Hippocampal formation (tissue), 2 donors: ENCODE measurements at regions not wholly inside any gene's neighbourhood (a gene's known extent, or its start where the extent isn't known, plus 50 kb on each side); places are given as distances from the start of the nearest gene placed in this dataset.

Experiments
- DNase-seq, 2 donors: peaks; one replicate each; lab custom pipeline; 2025; lab: John Stamatoyannopoulos, UW

- no peak for DNase-seq
Observed at GRCh38 chr13:58190577-58190976, 559.0 kb downstream of the PCDH17 start.

- no peak for DNase-seq
Observed at GRCh38 chr13:58191754-58192153, 560.2 kb downstream of the PCDH17 start.

DNA sequence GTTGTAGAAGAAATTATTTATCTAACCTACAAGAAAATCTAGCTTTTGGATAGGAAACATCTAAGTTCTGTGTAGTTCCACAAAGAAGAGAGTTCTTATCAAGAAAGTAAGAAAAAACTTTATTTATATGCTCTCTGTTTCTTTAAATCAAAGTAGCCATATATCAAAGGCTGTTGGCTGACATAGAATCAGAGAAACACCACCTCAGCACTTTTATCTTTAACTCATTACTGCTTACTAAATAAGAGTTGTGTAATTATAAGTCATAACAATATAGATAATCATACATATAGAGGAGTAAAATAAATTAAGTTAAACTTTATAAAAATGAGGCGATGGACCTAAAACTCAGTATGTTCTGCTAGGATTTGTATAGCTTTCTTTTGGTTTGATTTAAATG, 570.6 kb downstream of the PCDH17 start:
- DNase-seq, result no peak

DNA sequence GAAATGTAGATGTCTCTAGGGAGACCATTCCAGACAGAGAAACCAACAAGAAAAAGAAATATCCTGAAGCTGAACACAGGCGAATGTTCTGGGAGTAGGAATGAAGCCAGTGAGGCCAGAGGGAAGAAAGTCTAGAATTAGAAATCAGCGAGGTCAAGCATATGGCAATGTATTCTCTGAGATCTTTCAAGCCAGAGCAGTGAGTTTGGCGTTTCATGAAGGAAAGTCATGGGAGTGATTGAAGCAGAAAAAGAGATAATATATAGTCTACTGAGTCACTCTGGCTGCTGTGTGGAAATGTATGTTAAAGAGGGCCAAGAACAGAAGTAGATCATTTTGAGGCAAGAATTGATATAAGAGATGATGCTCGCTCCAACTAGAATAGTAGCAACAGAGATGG, 576.0 kb downstream of the PCDH17 start:
- DNase-seq, result no peak

DNA sequence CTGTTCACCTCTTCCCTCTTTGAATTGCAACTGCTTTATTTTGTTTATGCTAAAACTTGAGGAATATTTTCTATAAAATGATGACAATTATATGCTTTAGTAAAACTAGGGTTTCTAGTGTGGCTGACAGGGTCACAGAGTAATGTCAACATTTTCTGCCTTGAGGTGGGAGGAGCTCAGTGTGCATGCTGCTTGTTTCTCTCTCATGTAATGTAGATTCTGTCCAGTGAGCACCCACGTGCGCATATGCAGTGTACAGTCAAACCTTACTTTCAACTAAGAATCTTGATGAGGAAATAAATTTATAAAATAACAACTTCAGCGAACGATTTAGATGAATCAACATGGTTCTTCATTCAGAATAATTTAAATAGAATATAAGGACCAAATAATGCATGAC, 603.9 kb downstream of the PCDH17 start:
- DNase-seq, result no peak

DNA sequence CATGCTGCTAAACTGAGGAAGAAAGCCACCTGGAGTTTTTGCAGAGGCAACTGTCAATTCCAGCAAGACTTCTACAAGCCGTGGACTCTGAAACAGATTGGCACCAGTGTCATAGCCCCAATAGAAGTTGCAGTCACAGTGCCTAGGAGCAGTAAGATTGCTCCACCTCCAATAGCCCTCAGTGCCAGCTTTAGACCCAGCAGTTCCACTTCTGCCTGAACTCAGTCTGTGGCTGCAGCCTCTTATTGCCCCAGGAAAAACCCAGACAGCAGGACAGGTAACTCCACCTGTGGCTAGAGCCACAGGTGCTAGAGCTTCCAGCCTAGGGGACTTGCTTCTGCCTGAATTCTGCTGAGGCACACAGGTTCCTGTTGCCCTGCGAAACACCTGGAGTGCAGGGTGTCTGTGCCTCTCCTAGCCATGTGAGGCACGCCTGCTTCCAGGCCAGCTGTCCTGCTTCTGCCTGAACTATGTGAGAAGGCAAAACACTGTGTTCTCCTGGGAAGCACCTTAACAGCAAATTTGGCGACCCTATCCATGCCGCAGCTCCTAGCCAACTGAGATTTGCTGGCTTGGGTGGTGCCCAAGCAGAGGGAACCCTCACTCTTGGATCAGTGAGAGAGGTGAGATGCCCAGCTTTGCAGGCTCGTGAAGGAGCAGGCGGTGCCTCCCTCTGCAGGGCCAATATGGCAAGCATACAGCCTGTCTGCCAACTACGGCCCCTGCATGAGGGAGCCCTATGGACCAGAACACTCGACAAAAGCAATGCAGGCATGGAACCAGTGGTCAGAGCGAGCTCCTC, 607.6 kb downstream of the PCDH17 start:
- DNase-seq, result no peak

- DNase-seq, result no peak
Observed at GRCh38 chr13:58239774-58240268, 608.3 kb downstream of the PCDH17 start.

DNA sequence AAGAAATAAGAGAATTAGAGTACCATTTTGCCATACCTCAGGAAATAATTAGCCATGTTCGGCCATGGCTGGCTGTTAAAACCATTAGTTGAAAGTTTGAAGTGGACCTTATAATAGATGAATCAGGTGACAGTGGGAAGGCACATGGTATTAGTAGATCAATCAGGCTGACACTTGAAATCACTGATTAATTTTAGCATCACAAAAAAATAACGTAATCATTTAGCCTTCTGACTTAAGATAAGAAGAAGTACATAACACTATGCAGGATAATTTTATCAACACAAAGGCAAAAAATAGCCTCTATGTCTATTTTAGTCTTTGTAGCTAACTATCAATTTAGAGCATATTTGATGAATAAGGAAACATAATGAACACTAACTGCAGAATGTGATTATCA, 615.5 kb downstream of the PCDH17 start:
- no peak for DNase-seq

GRCh38 chr13:58254943-58255342, 623.4 kb downstream of the PCDH17 start:
- no peak for DNase-seq

DNA sequence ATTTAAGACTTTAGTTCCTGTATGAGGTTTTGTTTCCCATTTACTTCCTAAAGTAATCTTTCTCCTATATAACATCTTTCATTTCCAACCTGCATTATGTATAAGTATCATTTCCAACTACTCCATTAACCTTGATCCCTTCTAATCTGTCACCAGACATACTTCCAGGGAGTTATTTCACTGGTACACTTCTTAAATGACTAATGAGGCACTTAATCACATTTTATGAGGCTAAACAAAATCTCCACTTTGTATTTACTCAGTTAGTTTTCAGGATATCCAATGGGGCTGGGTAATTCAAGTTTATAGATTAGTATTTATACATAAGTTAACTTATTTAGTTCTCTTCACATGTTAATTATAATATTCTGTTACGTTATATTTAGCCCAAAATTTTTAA, 634.7 kb downstream of the PCDH17 start:
- no peak for DNase-seq

GRCh38 chr13:58298556-58299135, 667.1 kb downstream of the PCDH17 start:
- no peak for DNase-seq

- no peak for DNase-seq
Observed at GRCh38 chr13:58300224-58300623, 668.7 kb downstream of the PCDH17 start.

DNA sequence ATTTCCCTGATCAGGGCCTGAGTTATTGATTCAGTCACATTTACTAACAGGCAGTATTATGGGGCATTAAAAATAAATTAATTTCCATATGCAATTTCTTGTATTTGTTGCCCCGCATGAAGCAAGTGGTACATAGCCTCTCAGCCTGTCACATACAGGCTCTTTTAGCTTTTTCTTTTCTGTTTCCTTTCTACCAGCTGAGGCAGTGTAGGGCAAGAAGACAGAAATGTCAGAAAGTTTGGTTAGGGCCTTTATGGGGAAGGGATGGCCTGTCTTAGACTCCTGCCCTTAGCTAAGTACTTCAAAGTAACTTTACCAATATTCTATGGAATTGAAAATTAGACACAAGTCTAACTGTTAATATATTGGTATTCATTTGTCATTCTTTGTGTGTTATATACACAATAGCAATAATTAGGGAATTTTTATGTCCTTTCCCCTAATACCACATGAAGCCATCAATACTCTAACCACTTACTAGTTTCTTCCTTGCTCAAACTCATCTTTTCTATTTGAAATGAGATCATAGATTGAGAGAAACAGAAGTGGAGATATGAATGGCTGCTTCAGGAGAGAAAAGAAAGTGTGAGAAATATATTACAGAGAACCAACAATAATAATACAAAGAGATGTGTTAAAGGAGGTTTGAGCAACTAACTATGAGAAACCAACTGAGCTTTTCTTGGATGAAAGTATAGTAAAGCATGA, 669.6 kb downstream of the PCDH17 start:
- no peak for DNase-seq

GRCh38 chr13:58302349-58302748, 670.8 kb downstream of the PCDH17 start:
- DNase-seq, result no peak

DNA sequence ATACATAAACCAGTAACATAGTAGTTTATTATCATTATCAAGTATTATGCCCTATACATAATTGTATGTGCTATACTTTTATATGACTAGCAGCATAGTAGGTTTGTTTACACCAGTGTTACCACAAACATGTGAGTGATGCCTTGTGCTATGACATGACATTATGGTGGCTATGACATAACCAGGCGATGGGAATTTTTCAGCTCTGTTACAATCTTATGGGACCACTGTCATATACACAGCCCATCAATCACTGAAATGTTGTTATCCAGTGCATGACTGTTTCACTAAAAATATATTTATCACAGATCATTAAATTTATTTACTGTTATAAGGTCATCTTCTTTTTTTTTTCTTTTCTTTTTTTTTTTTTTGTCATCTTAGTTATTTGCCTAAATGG, 674.5 kb downstream of the PCDH17 start:
- DNase-seq, result no peak

DNA sequence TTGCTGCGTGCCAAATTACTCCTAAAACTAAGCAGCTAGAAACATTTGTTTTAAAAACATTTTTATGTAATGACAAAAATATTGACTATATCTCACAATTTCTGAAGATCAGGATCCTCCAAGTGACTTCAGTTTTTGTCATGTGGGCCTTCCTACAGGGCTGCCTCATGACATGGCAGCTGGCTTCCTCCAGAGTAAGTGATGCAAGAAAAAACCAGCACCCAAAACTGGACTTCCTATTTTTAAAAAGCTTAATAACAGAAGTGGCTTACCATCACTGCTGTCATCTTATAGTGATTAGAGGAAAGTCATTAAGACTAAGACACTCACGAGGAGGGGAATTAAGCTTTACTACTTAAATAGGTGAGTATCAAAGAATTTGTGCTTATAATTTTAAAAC, 681.7 kb downstream of the PCDH17 start:
- no peak for DNase-seq

DNA sequence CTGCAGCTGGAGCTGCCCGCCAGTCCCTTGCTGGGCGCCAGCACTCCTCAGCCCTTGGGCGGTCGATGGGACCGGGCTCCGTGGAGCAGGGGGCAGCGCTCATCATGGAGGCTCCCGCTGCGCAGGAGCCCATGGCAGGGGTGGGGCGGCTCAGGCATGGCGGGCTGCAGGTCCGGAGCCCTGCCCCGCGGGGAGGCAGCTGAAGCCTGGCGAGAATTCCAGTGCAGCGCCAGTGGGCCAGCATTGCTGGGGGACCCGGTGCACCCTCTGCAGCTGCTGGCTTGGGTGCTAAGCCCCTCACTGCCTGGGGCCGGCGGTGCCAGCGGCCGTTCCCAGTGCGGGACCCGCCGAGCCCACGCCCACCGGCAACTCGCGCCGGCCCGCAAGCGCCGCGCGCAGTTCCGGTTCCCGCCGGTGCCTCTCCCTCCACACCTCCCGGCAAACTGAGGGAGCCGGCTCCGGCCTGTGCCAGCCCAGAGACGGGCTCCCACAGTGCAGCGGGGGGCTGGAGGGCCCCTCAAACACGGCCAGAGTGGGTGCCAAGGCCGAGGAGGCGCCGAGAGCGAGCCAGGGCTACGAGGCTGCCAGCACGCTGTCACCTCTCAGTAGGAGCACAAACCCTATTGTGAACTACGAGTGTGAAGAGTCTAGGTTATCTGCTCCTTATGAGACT, 687.1 kb downstream of the PCDH17 start:
- no peak for DNase-seq

DNA sequence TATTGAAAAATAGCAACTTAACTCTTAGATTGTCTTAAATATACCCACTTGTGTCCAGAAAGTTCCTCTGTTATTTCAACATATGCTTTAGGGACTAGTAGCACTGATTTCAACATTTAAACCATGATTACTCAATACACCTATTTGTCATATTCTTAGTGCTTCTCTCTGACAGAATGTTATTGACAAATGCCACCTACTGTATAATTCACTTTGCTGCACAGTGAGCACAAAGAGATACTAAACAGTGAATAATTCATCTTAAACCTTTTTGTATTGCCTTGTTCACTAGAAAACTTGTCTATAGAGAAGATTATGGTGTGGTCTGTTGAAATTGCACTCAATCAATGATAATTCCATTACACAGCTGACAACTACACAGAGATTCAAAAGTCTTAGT, 692.6 kb downstream of the PCDH17 start:
- DNase-seq, result no peak

DNA sequence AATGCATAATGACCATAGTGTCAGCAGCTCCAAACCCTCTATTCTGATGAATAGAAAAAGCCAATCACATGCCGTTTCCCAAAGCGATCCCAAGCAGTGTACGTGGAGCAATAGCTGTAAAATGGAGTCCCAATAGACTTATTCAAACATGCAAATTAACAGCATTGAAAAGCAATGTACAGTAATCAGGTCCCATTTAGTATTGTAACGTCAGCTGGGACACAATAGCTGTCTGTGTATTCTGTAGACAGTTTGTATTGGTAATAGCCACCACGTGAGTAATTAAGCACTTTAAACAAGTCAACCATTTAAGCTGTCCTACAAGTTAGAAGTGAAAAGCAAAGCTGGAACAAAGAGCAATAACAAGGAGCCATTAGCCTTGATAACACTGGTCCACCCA, 698.2 kb downstream of the PCDH17 start:
- no peak for DNase-seq

DNA sequence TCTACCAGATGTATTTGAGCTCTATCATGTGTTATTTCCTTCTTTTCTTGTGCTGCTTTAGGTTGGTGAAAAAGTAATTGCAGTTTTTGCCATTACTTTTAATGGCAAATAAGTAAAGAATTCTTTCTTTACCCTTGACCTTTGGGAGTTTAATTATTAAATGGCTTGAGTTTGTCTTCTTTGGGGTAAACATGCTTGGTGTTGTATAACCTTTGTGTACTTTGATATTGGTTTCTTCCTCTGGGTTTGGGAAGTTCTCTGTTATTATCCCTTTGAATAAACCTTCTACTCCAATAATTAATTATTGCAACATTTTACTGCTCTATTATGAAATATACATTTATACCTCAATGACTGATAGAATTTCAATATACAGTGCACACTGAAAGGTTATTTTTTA, 709.4 kb downstream of the PCDH17 start:
- DNase-seq, result no peak

GRCh38 chr13:58341318-58341717, 709.8 kb downstream of the PCDH17 start:
- no peak for DNase-seq

GRCh38 chr13:58343076-58343475, 711.5 kb downstream of the PCDH17 start:
- no peak for DNase-seq
